Ascending aorta (tissue), 2 donors: ENCODE measurements at regions not wholly inside any gene's neighbourhood (a gene's known extent, or its start where the extent isn't known, plus 50 kb on each side); places are given as distances from the start of the nearest gene placed in this dataset.

Experiments used
- DNase-seq, 2 donors: peaks; one replicate each; pipeline ENCODE4 v3.0.0-alpha.2; 2019; ENCODE audit warnings: low spot score in 2 of 2
- H3K27ac ChIP-seq, 2 donors: fragments of 200-600 bp; sonication (generic); one replicate each; pipeline ENCODE4 v1.5.1; 2016 to 2017; ENCODE audit warnings: mild to moderate bottlenecking in 1 of 2
- H3K27me3 ChIP-seq: fragments of 200-600 bp; sonication (generic); one replicate; pipeline ENCODE4 v1.5.1; 2017
- H3K36me3 ChIP-seq, 2 donors: fragments of 200-600 bp; sonication (generic); one replicate each; pipeline ENCODE4 v1.5.1; 2016
- H3K4me1 ChIP-seq, 2 donors: fragments of 200-600 bp; sonication (generic); one replicate each; pipeline ENCODE4 v1.5.1; 2016 to 2017; ENCODE audit warnings: mild to moderate bottlenecking in 1 of 2
- H3K4me3 ChIP-seq, 2 donors: fragments of 200-600 bp; sonication (generic); one replicate each; pipeline ENCODE4 v1.5.1; 2016 to 2017; ENCODE audit warnings: mild to moderate bottlenecking in 1 of 2
- H3K9me3 ChIP-seq, 2 donors: fragments of 200-600 bp; sonication (generic); one replicate each; pipeline ENCODE4 v1.5.1; 2016
- CTCF ChIP-seq, 3 experiments: fragments of 200-600 bp in 2 of 3; fragments of 450-650 bp in 1 of 3; sonication (generic) in 2 of 3; IDR thresholded peaks; one replicate each; pipeline ENCODE4 v1.5.1; 2016 to 2019; ENCODE audit warnings: antibody characterized with exemption in 3 of 3, mild to moderate bottlenecking in 1 of 3, moderate library complexity in 1 of 3
- intact Hi-C: fragments of 100-400 bp; cut with DNase I; formaldehyde crosslinking; loops from one replicate; pipeline ENCODE4 v1.15.1; 2023

GRCh38 chr13:95357875-95358274 lies 56.6 kb upstream of the ABCC4 start:
- Histone ChIP-seq H3K36me3 (no peaks in the 10 kb centered on the region), H3K4me1 (no peaks in the 10 kb centered on the region), H3K27me3 (no peaks in the 10 kb centered on the region), H3K9me3 (no peaks in the 10 kb centered on the region), H3K4me3 (no peak overlapping the region), H3K27ac (no peak overlapping the region)
- intact Hi-C loops: no loop called here
- TF ChIP-seq CTCF (IDR thresholded peaks at IDR 0.05): no peak
- DNase-seq: no peak

GRCh38 chr13:95360052-95360451 lies 58.8 kb upstream of the ABCC4 start:
- Histone ChIP-seq H3K27me3 (no peaks in the 10 kb centered on the region), H3K4me1 (no peaks in the 10 kb centered on the region), H3K36me3 (no peaks in the 10 kb centered on the region), H3K27ac (no peak overlapping the region), H3K4me3 (no peak overlapping the region), H3K9me3 (no peaks in the 10 kb centered on the region)
- DNase-seq: no peak
- no peak for TF ChIP-seq CTCF (IDR thresholded peaks at IDR 0.05)
- intact Hi-C loops: no loop called here

GRCh38 chr13:95360464-95361097 lies 59.3 kb upstream of the ABCC4 start:
- H3K4me1 ChIP-seq: no peaks in the 10 kb centered on the region
- no peak overlapping the region for H3K4me3 ChIP-seq
- intact Hi-C loops: no loop called here
- no peaks in the 10 kb centered on the region for H3K27me3 ChIP-seq
- no peak overlapping the region for H3K27ac ChIP-seq
- no peak for DNase-seq
- H3K36me3 ChIP-seq: no peaks in the 10 kb centered on the region
- H3K9me3 ChIP-seq: no peaks in the 10 kb centered on the region
- no peak for TF ChIP-seq CTCF (IDR thresholded peaks at IDR 0.05)

GRCh38 chr13:95361686-95362085 lies 60.4 kb upstream of the ABCC4 start:
- H3K27ac ChIP-seq: no peak overlapping the region
- intact Hi-C loops: no loop called here
- TF ChIP-seq CTCF (IDR thresholded peaks at IDR 0.05): no peak
- no peak overlapping the region for H3K4me3 ChIP-seq
- H3K4me1 ChIP-seq: no peaks in the 10 kb centered on the region
- H3K27me3 ChIP-seq: no peaks in the 10 kb centered on the region
- no peaks in the 10 kb centered on the region for H3K9me3 ChIP-seq
- H3K36me3 ChIP-seq: no peaks in the 10 kb centered on the region
- DNase-seq: no peak

GRCh38 chr13:95362666-95363065 lies 61.4 kb upstream of the ABCC4 start:
- no peak for TF ChIP-seq CTCF (IDR thresholded peaks at IDR 0.05)
- H3K27ac ChIP-seq: no peak overlapping the region
- intact Hi-C loops: no loop called here
- H3K9me3 ChIP-seq: no peaks in the 10 kb centered on the region
- no peaks in the 10 kb centered on the region for H3K36me3 ChIP-seq
- no peak overlapping the region for H3K4me3 ChIP-seq
- H3K4me1 ChIP-seq: no peaks in the 10 kb centered on the region
- no peaks in the 10 kb centered on the region for H3K27me3 ChIP-seq
- DNase-seq: no peak

- intact Hi-C loops: no loop called here
- no peak overlapping the region for H3K4me3 ChIP-seq
- DNase-seq: no peak
Observed at GRCh38 chr13:95367309-95367843, 66.1 kb upstream of the ABCC4 start.

More at GRCh38 chr13:95367309-95367843, 66.1 kb upstream of the ABCC4 start:
- Histone ChIP-seq H3K27ac (no peak overlapping the region), H3K9me3 (no peaks in the 10 kb centered on the region), H3K36me3 (no peaks in the 10 kb centered on the region), H3K27me3 (no peaks in the 10 kb centered on the region), H3K4me1 (no peaks in the 10 kb centered on the region)
- no peak for TF ChIP-seq CTCF (IDR thresholded peaks at IDR 0.05)
